Prostate gland (tissue), 2 donors: ENCODE measurements at regions not wholly inside any gene's neighbourhood (a gene's known extent, or its start where the extent isn't known, plus 50 kb on each side); places are given as distances from the start of the nearest gene placed in this dataset.

Experiments used
- POLR2A ChIP-seq: fragments of 450-650 bp; IDR thresholded peaks from one replicate; pipeline ENCODE4 v1.6.1; 2016; ENCODE audit warnings: antibody characterized with exemption, mild to moderate bottlenecking
- TF ChIP-seq, protein P1 (sequence below), 4 experiments: fragments of 200-600 bp in 2 of 4; fragments of 450-650 bp in 2 of 4; sonication (generic) in 2 of 4; IDR thresholded peaks; 1 replicate in 3 of 4; 2 replicates in 1 of 4; pipeline ENCODE4 v1.5.1; 2016 to 2019; ENCODE audit warnings: antibody characterized with exemption in 4 of 4, mild to moderate bottlenecking in 2 of 4, moderate library complexity in 2 of 4

DNA sequence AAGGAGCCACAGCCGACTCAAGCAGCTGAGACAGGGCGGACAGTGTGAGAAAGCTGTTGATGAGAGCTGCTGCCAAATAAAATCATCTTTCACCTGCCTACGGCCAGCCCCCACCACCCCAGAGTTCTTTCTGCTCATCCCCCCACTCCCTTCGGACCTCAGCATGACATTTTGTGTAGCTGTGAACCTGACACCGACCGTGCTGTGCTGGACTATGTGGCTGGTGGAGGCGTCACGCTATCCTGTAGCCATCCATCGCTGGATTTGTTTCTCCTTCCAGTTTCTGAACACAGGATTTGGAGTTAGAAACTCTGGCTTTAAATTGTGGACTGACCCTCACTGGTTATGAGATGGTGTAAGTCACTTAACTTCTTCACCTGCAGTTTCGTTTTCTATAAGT is 317.3 kb downstream of the DCDC2C start:
- TF ChIP-seq, protein P1, sequence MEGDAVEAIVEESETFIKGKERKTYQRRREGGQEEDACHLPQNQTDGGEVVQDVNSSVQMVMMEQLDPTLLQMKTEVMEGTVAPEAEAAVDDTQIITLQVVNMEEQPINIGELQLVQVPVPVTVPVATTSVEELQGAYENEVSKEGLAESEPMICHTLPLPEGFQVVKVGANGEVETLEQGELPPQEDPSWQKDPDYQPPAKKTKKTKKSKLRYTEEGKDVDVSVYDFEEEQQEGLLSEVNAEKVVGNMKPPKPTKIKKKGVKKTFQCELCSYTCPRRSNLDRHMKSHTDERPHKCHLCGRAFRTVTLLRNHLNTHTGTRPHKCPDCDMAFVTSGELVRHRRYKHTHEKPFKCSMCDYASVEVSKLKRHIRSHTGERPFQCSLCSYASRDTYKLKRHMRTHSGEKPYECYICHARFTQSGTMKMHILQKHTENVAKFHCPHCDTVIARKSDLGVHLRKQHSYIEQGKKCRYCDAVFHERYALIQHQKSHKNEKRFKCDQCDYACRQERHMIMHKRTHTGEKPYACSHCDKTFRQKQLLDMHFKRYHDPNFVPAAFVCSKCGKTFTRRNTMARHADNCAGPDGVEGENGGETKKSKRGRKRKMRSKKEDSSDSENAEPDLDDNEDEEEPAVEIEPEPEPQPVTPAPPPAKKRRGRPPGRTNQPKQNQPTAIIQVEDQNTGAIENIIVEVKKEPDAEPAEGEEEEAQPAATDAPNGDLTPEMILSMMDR (IDR thresholded peaks at IDR 0.05), result no peak
- no peak for TF ChIP-seq POLR2A
